GM19023 (cell line): ENCODE measurements at regions not wholly inside any gene's neighbourhood (a gene's known extent, or its start where the extent isn't known, plus 50 kb on each side); places are given as distances from the start of the nearest gene placed in this dataset.

ENCODE experiments used
- ATAC-seq: cut with Tn5 transposase; IDR thresholded peaks from one replicate; pipeline ENCODE4 v1.9.1; 2021; ENCODE audit warnings: mild to moderate bottlenecking, moderate library complexity; ENCODE audit not compliant: unreplicated experiment

DNA sequence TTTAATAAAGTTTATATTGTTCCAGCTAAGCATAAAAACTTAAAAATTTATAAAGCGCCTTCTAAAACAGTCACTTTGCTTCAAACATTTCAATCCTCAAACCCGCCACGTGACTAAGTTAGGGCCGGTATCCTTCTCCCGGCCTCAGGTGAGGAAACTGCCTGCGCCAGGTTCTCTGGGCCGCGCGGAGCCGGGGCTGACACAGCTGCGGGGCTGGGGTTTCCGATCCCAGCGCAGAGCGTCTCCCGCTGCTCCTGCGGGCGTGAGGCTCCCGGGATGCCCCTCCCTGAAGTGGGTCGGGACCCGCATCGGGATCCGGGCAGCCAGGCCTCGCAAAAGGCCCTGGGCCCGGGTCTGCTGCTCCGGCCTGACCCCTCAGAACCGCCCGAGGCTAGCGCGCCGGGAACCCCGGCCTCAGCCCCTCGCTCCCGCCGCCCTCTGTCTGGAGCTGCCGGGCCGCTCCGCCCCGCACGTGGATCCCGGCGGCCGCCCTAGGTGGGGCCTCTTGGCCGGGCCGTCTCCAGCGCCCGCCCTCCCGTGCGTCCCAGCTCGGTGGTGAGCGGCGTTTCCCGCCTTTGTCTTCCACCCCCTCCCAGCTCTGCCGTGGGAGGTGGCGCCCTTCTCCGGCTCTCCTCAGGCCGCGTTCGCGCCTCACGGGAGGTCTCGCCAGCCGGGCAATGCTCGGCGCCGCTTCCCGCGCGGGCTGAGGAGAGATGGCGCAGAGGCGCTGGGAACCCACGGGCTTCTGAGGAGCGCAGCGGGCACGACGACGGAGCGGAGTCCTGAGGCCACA is 267.9 kb downstream of the DLL1 start:
- ATAC-seq: no peak

DNA sequence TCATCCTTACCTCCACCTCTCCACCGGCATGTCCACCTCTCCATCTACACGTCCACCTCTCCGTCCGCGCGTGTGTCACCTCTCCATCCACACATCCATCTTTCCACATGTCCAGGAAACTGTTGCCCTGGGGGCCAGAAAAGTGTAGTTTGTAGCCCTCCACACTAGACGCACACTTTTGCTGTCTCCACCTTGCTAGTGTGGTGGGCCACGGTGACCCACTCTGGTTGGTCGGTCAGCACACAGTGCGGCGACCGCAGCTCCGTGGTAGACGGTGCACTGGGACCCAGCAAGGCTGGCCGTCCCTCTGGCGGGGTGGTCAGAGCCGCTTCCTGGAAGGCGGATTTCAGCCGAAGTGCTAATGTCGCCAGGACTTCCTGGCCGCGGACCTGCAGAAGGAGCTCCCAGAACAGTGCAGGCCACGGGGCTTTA is 268.6 kb downstream of the DLL1 start:
- no peak for ATAC-seq

DNA sequence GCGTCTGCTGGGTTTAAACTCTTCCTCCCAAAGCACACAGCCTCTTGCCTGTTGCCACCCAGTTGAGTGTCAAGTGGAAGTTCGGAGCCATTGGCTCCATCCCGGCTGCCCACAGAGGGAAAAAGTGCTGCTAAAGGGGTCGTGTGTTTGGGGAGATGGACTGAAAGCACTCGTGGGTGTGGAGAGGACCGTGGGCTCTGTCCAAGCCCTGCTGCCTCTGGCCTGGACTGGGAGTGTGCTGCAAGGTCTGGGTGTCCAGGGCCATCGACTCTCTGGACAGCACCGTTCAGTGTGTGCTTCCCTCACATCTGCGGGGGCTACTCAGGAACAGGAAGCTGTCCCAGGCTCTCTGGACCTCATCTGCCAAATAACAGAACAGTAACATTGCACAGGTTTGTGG is 269.3 kb downstream of the DLL1 start:
- no peak for ATAC-seq

DNA sequence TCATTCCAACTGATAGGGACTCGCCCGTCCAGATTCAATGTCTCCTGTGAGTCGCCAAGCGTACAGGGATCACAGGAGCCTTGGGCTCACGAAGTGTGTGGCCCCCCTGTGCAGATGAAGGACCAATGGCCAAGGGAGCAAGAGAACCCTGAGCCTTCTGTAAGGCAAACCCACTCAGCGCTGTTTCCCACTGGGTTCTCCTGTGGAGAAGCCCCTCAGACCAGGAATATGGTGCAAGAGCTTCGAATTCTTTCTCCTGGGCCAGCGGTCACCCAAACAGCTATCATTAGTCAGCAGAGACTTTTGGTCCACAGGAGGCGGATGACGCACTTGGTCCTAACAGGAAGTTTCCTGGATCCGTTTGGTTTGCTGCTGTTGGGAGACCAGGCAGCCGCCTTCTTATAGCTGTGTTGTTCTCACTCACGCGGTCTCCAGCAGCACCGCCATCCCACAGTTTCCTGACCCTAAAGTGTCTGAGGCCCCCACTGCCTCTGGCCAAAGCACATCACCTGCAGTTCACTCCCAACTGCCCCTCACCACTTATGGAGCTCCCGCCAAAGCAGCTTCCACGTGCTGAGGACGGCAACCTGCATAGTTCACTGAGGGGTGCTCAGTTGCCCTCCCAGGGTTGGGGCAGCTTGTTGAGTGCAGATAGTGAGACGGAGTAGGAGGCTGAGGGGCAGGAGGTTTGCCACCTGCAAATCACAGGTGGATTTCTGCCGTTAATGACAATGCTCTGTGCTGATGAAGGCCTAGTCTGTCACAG is 268.6 kb downstream of the ERMARD start:
- no peak for ATAC-seq

DNA sequence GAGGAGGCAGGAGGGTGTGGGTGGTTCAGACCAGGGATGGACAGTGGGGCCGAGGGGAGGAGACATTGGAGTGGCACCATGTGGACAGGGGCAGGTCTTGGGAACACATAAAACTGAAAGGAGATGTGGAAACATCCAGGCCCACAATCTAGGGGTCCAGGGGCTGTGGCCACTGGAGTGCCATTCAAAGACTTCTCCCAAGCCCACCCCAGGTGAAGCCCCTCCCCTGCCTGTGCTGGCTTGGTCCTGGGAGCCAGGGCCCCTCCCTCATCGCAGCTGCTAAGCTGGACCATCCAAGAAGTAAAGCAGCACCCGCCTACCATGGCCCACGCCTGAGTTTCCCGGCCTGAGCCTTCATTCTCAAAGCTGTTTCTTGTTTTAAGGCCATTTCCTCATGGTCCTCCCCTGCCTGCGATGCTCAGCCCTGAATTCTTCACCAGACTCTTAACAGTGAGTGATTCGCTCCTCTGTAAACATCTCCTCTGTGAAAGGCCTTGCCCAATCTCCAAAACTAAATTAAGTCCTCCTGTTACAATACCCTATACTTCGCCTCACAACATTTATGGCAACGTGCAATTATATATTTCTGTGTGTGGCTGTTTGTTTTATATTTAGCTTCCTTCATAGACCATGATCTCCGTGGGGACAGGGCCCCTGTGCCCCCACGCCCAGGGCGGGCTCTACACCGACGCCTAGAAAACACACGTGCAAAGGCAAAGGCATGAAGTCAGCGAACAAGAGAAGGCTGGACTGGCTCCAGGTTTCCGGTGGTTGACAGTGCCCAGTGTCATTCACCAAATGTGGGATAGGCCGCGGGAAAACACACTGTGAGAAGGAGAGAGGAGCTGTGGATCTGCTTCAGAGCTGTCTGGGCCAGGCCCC is 267.8 kb downstream of the ERMARD start:
- no peak for ATAC-seq

DNA sequence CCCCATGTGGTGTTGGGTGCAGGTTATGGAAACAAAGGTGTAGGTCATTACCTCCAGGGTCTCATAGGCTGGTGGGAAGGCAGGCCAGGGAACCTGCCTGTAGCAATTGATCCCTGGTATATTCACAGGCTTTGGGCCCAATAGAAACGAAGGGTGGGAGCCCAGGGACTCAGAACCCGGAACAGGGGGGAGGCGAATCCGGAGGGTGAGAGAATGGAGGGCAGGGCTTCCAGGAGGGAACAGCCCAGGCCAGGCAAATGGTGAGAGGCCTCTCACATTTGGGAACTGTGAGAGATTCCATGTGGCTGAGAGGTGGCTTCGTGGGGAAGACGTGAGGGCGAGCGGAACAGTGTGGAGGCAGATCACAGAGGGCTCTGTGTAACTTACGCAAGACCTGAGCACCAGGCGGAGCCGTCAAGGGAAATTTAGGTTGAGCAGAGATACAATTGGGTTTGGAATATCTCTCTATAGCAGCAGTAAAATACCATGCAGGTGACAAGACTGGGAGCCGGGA is 267.1 kb downstream of the ERMARD start:
- ATAC-seq: no peak

DNA sequence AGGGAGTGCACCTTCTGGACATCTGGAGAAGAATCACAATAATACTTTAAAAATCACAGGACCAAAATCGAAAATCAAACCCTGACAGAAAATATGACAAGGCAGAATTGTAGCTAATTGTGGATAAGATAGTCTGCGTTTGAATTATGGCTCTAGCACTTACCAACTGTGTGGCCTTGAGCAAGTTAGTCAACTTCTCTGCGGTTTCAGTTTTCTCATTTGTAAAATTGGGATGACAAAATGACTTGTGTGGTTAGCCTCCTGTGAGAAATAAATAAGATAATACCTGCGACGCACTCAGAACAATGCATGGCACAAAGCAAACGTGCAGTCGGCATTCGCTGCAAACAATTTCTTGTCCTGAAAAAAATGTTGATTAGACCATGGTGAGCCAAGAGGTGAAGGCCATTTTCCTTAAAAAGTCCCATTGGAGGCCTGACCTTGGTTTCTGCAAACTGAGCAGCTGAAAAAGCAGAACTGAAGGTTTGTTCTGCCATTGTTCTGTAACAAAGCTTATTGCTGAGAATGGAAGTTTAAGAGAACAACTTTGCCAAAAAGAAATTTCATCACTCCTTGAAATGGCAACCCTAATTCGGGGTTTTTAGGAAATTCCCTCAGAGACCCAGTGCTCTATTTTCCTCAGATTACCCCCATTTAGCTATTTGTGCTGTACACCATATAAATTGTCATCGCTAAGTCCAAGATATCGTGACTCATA is 266.3 kb downstream of the ERMARD start:
- no peak for ATAC-seq

GRCh38 chr6:170013815-170014214 is 262.4 kb downstream of the ERMARD start:
- ATAC-seq: no peak

- ATAC-seq: no peak
These were observed 260.6 kb downstream of the ERMARD start for GRCh38 chr6:170012037-170012330.

DNA sequence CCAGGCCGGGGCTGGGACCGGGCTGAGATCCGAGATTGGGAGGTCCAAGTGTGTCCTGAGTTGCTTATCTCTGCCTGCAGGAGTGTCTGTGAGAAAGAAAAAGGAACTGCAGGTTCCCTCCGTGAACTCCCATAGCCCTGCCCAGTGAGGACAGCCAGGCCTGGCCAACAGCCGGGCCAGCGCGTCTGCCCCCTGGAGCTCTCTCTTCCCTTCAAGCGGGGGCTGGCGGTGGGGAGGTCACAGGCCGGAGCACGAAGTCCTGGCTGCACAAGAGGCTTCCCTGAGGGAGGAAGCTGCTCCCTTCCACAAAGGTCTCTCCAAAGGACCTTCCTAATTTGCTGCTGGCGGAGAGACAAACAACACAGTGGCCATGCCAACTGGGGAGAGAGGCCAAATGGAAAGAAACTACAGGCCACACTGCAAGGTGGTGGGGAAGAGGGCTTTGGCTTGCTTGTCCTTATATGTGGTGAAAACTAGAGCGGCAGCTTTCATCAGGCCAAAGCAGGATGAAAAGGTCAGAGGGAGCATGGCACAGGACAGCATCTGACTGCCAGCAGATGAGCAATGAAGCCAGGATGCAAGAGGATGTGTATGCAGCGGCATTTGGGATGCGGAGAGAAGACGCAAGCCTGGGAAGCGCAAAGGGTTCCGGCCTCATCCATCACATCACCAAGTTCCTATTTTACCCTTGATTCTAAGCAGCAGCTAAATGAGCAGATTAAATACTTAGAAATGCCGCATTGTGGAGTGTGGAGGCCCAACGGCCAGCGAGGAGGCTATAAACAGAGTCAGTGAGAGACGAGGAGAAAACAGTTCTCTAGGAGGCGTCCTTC is 260.0 kb downstream of the ERMARD start:
- ATAC-seq: no peak

DNA sequence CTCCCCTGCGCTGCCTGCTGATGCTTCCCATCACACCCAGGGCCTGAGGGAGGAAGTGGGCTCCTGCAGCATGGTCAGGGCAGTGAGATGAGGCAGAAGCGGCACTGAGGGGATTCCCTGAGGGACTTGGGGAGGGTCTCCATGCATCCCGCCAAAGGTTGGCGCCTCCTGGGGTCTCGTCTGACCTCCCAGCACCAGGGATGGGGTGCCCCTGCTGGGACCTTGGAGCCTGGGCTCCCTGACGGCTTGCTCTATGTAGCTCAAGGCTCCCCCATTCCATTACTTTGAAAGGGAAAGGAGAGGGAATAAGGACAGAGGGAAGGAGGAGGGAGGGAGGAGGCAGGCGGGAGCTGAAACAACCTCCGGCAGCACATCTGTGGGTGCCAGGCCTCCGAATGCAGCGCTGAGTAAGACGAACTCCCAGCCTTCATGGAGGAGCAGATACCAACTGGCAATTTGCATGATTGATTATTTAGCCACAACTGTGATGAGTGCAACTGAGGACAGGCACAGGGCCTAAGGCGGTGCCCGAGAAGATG is 259.3 kb downstream of the ERMARD start:
- ATAC-seq: no peak

GRCh38 chr6:170008294-170008785 is 256.9 kb downstream of the ERMARD start:
- no peak for ATAC-seq

- no peak for ATAC-seq
These were observed 256.3 kb downstream of the ERMARD start for GRCh38 chr6:170007468-170008293.

- no peak for ATAC-seq
These were observed 255.6 kb downstream of the ERMARD start for GRCh38 chr6:170006900-170007467.

DNA sequence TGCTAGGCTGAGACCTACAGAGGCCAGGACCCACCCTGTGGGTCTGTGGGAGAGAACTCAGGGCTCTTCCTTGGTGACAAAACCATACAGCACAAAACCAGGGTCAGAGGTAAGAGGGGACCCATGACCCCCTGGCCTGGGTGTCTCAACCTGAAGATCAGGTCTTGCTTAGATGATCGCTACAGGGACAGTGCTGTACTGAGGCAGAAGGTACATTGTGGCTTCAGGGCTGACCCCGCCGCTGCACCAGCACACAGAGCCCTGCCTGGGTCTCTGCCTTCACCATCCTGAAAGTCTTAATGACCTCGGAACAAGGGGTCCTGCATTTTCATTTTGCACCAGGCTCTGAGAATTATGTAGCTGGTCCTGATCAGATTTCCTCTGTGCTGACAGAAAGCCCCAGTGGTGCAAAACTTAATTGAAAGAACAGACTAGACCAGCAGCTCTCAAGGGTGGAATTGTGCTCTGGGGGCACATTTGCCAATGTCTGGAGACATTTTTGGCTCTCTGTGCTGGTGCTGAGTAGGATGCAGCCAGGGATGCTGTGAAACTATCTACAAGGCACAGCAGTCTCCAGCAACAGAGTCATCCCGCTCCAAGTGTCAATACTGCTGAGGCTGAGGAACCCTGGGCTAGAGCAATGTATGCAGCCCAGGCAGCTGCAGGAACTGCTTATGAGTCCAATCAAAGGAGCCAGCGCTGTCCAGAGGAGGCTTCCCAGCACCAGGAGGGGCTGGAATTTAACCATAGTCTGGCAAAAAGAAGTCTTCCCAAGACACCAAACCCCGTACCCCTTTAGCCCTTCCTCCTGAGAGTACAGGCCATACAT is 254.9 kb downstream of the ERMARD start:
- ATAC-seq: no peak

DNA sequence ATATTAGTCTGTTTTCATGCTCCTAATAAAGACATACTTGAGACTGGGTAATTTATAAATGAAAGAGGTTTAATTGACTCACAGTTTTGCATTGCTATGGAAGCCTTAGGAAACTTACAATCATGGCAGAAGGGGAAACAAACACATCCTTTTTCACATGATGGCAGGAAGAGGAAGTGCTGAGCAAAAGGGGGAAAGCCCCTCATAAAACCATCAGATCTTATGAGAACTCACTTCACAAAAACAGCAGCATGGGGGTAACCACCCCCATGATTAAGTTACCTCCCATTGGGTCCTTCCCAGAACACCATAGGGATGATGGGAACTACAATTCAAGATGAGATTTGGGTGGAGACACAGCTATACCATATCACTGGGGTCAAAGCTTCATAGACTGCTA is 254.2 kb downstream of the ERMARD start:
- ATAC-seq: no peak

GRCh38 chr6:170004585-170005210 is 253.3 kb downstream of the ERMARD start:
- no peak for ATAC-seq
